MM.1S (cell line): ENCODE measurements at regions not wholly inside any gene's neighbourhood (a gene's known extent, or its start where the extent isn't known, plus 50 kb on each side); places are given as distances from the start of the nearest gene placed in this dataset.

Source experiments
- DNase-seq: peaks from one replicate; pipeline ENCODE4 v3.0.0-alpha.2; 2015
- H2AFZ ChIP-seq: fragments of 300-600 bp; sonication (generic); 2 replicates; pipeline ENCODE4 v1.6.0; 2016; ENCODE audit warnings: antibody characterized with exemption, low read length
- H3F3A ChIP-seq: fragments of 300-600 bp; sonication (generic); 2 replicates; pipeline ENCODE4 v1.6.1; 2016; ENCODE audit warnings: mild to moderate bottlenecking, antibody characterized with exemption, low read length, moderate library complexity, mixed read lengths; ENCODE audit not compliant: insufficient read depth
- H3K27ac ChIP-seq: fragments of 300-600 bp; sonication (generic); 2 replicates; pipeline ENCODE4 v1.5.1; 2016; ENCODE audit warnings: mild to moderate bottlenecking, low read length
- H3K27me3 ChIP-seq: fragments of 300-600 bp; sonication (generic); replicated peaks from 2 replicates; pipeline ENCODE4 v1.6.0; 2016; ENCODE audit warnings: low read length; ENCODE audit not compliant: insufficient read depth
- H3K36me3 ChIP-seq: fragments of 300-600 bp; sonication (generic); replicated peaks from 2 replicates; pipeline ENCODE4 v1.6.1; 2016; ENCODE audit warnings: mild to moderate bottlenecking, low read length, mixed read lengths; ENCODE audit not compliant: insufficient read depth
- H3K4me1 ChIP-seq: fragments of 300-600 bp; sonication (generic); 2 replicates; pipeline ENCODE4 v1.6.1; 2016; ENCODE audit warnings: low read length, mixed read lengths
- H3K4me2 ChIP-seq: fragments of 300-600 bp; sonication (generic); 2 replicates; pipeline ENCODE4 v1.6.0; 2016; ENCODE audit warnings: low read depth, low read length
- H3K4me3 ChIP-seq: fragments of 300-600 bp; sonication (generic); 2 replicates; pipeline ENCODE4 v1.5.1; 2016; ENCODE audit warnings: low read length, mixed read lengths
- H3K79me2 ChIP-seq: fragments of 300-600 bp; sonication (generic); 2 replicates; pipeline ENCODE4 v1.6.1; 2016; ENCODE audit warnings: mixed run types, low read length, mixed read lengths
- H3K9ac ChIP-seq: fragments of 300-600 bp; sonication (generic); 2 replicates; pipeline ENCODE4 v1.6.1; 2016; ENCODE audit warnings: low read length, mixed read lengths
- H3K9me2 ChIP-seq: fragments of 300-600 bp; sonication (generic); replicated peaks from 2 replicates; pipeline ENCODE4 v1.6.1; 2016; ENCODE audit warnings: mild to moderate bottlenecking, low read length, mixed read lengths; ENCODE audit not compliant: insufficient read depth
- H3K9me3 ChIP-seq: fragments of 300-600 bp; sonication (generic); replicated peaks from 2 replicates; pipeline ENCODE4 v1.6.1; 2016; ENCODE audit warnings: mild to moderate bottlenecking, low read length, mixed read lengths; ENCODE audit not compliant: insufficient read depth
- H4K20me1 ChIP-seq: fragments of 300-600 bp; sonication (generic); 2 replicates; pipeline ENCODE4 v1.6.1; 2016; ENCODE audit warnings: mild to moderate bottlenecking, low read length, moderate library complexity, mixed read lengths; ENCODE audit not compliant: insufficient read depth
- EZH2 ChIP-seq: fragments of 300-600 bp; sonication (generic); optimal IDR thresholded peaks from 2 replicates; pipeline ENCODE3; 2017; ENCODE audit warnings: low read depth, mild to moderate bottlenecking, antibody characterized with exemption, low read length, mixed read lengths
- EZH2phosphoT487 ChIP-seq: fragments of 300-600 bp; sonication (generic); IDR thresholded peaks from 2 replicates; pipeline ENCODE4 v1.6.1; 2018; ENCODE audit warnings: antibody characterized with exemption, low read length
- TF ChIP-seq, protein P1 (sequence below): fragments of 300-600 bp; sonication (generic); IDR thresholded peaks from 2 replicates; pipeline ENCODE4 v1.5.1; 2016; ENCODE audit warnings: antibody characterized with exemption, low read length, mixed read lengths

DNA sequence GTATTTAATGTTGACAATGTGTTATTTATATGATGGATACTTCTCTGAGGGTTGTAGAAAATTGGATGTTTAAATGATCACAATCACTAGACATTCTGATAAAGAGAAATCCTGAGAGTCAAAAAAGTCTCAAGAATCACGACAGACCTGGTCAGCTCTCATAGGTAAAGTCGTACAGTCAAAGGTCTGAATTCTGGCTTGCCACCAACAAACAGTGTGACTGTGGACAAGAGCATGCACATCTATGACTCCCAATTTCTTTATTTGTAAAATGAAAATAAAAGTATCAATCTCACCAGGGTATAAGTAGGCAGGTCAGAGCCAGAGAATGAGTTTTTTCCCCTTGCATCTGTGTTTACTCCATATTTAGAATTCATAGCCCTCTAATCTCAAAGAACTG, 556.7 kb downstream of the FAM181B start:
- TF ChIP-seq, protein P1, sequence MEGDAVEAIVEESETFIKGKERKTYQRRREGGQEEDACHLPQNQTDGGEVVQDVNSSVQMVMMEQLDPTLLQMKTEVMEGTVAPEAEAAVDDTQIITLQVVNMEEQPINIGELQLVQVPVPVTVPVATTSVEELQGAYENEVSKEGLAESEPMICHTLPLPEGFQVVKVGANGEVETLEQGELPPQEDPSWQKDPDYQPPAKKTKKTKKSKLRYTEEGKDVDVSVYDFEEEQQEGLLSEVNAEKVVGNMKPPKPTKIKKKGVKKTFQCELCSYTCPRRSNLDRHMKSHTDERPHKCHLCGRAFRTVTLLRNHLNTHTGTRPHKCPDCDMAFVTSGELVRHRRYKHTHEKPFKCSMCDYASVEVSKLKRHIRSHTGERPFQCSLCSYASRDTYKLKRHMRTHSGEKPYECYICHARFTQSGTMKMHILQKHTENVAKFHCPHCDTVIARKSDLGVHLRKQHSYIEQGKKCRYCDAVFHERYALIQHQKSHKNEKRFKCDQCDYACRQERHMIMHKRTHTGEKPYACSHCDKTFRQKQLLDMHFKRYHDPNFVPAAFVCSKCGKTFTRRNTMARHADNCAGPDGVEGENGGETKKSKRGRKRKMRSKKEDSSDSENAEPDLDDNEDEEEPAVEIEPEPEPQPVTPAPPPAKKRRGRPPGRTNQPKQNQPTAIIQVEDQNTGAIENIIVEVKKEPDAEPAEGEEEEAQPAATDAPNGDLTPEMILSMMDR: no peak
- TF ChIP-seq EZH2 (no peak), EZH2phosphoT487 (no peak)

DNA sequence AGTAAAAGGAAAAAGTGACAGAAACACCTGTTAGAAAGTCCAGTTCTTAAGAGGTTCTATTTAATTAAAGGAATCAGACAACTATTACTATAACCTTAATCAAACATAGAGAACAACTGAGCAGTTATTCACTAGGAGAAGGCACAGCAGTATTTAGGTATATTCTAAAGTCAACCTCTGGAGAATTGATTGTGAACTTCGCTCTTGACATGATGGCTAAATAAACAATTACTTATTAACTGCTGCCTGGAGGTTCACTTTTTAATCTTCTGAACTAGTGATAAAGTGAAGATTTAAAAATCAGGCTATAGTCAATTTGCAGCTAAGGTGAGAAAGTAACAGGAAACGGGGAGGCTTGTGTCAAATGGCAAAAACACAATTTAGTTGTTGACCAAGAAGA, 557.3 kb downstream of the FAM181B start:
- Histone ChIP-seq H3K4me3 (no peak overlapping the region), H3K4me2 (no peak overlapping the region), H3K27ac (no peak overlapping the region), H3K27me3 (no peaks in the 10 kb centered on the region), H2AFZ (no peak overlapping the region), H4K20me1 (no peaks in the 10 kb centered on the region), H3K9ac (no peak overlapping the region), H3K9me3 (no peaks in the 10 kb centered on the region), H3K36me3 (no peaks in the 10 kb centered on the region), H3K4me1 (no peaks in the 10 kb centered on the region), H3K9me2 (no peaks in the 10 kb centered on the region), H3K79me2 (no peaks in the 10 kb centered on the region), H3F3A (no peaks in the 10 kb centered on the region)
- TF ChIP-seq EZH2phosphoT487: no peak
- TF ChIP-seq, protein P1: no peak
- TF ChIP-seq EZH2: no peak
- no peak for DNase-seq

More for the DNA sequence above, 556.7 kb downstream of the FAM181B start:
- H3K36me3 ChIP-seq: no peaks in the 10 kb centered on the region
- no peak overlapping the region for H3K4me3 ChIP-seq
- no peak overlapping the region for H2AFZ ChIP-seq
- no peaks in the 10 kb centered on the region for H3K9me2 ChIP-seq
- DNase-seq: no peak
- no peak overlapping the region for H3K4me2 ChIP-seq
- H3K79me2 ChIP-seq: no peaks in the 10 kb centered on the region
- no peak overlapping the region for H3K27ac ChIP-seq
- H3K9me3 ChIP-seq: no peaks in the 10 kb centered on the region
- H3F3A ChIP-seq: no peaks in the 10 kb centered on the region
- no peaks in the 10 kb centered on the region for H3K4me1 ChIP-seq
- no peaks in the 10 kb centered on the region for H3K27me3 ChIP-seq
- no peak overlapping the region for H3K9ac ChIP-seq
- no peaks in the 10 kb centered on the region for H4K20me1 ChIP-seq

DNA sequence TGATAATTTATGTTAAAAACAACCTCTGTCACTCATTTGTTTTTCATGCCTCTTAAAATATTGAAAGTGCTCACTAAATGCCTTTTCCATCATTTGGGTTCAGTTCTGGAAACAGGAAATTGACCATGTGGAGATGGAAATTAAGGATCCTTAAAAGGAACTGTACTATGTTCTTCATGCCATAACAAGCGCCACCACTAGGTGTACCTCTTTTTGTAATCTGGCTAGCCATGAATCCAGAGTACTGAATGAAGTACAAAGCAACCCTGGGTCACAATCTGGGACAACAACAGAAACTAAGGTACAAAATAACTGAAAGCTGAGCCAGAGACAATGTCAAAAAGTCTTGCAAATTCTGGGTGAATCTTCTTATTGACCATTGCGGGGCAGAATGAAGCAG, 559.1 kb downstream of the FAM181B start:
- Histone ChIP-seq H3K36me3 (no peaks in the 10 kb centered on the region), H3K79me2 (no peaks in the 10 kb centered on the region), H3K4me3 (no peak overlapping the region), H3K9ac (no peak overlapping the region), H4K20me1 (no peaks in the 10 kb centered on the region), H3F3A (no peaks in the 10 kb centered on the region), H3K9me3 (no peaks in the 10 kb centered on the region), H3K4me1 (no peaks in the 10 kb centered on the region), H3K4me2 (no peak overlapping the region), H3K9me2 (no peaks in the 10 kb centered on the region), H3K27me3 (no peaks in the 10 kb centered on the region), H2AFZ (no peak overlapping the region), H3K27ac (no peak overlapping the region)
- no peak for TF ChIP-seq EZH2
- TF ChIP-seq, protein P1: peak; percentile 46
- DNase-seq: no peak

GRCh38 chr11:82146789-82147188, 586.9 kb downstream of the FAM181B start:
- H3K4me1 ChIP-seq: no peaks in the 10 kb centered on the region
- H3K4me3 ChIP-seq: no peak overlapping the region
- no peaks in the 10 kb centered on the region for H3K27me3 ChIP-seq
- no peaks in the 10 kb centered on the region for H3K79me2 ChIP-seq
- no peak overlapping the region for H2AFZ ChIP-seq
- no peak for DNase-seq
- H3K9ac ChIP-seq: no peak overlapping the region
- no peaks in the 10 kb centered on the region for H3K36me3 ChIP-seq
- H3F3A ChIP-seq: no peaks in the 10 kb centered on the region
- no peaks in the 10 kb centered on the region for H3K9me3 ChIP-seq
- H3K27ac ChIP-seq: no peak overlapping the region
- no peaks in the 10 kb centered on the region for H4K20me1 ChIP-seq
- H3K4me2 ChIP-seq: no peak overlapping the region
- TF ChIP-seq EZH2phosphoT487 (no peak), EZH2 (no peak)
- TF ChIP-seq, protein P1: no peak
- H3K9me2 ChIP-seq: no peaks in the 10 kb centered on the region
